Muscle layer of colon (tissue), 2 donors: ENCODE measurements at regions not wholly inside any gene's neighbourhood (a gene's known extent, or its start where the extent isn't known, plus 50 kb on each side); places are given as distances from the start of the nearest gene placed in this dataset.

ENCODE experiments used
- H3K27ac ChIP-seq: one replicate; pipeline ENCODE4 v1.7.0; 2013; ENCODE audit warnings: low read depth, mild to moderate bottlenecking, low read length, moderate library complexity
- H3K27me3 ChIP-seq, 2 donors: one replicate each; pipeline ENCODE4 v1.7.0; 2013; ENCODE audit warnings: low read length in 2 of 2, mild to moderate bottlenecking in 2 of 2; ENCODE audit not compliant: insufficient read depth in 2 of 2, control insufficient read depth in 1 of 2
- H3K36me3 ChIP-seq: one replicate; pipeline ENCODE4 v1.7.0; 2013; ENCODE audit warnings: mild to moderate bottlenecking, low read length; ENCODE audit not compliant: insufficient read depth
- H3K4me1 ChIP-seq: one replicate; pipeline ENCODE4 v1.7.0; 2013; ENCODE audit warnings: mild to moderate bottlenecking, low read length; ENCODE audit not compliant: insufficient read depth
- H3K4me3 ChIP-seq, 2 donors: one replicate each; pipeline ENCODE4 v1.7.0; 2013; ENCODE audit warnings: low read length in 2 of 2, low read depth in 1 of 2, mild to moderate bottlenecking in 1 of 2, moderate library complexity in 1 of 2
- H3K9ac ChIP-seq: one replicate; pipeline ENCODE4 v1.7.0; 2013; ENCODE audit warnings: low read length
- H3K9me3 ChIP-seq: one replicate; pipeline ENCODE4 v1.7.0; 2013; ENCODE audit warnings: mild to moderate bottlenecking, low read length
- donor health status: abdominal sarcoma.
- donor health status: Adenocarcinoma of cecum.

- no peak overlapping the region for H3K27ac ChIP-seq
- H3K4me1 ChIP-seq, result no peaks in the 10 kb centered on the region
- H3K9ac ChIP-seq, result no peak overlapping the region
- H3K4me3 ChIP-seq, result no peak overlapping the region
- no peaks in the 10 kb centered on the region for H3K9me3 ChIP-seq
- H3K36me3 ChIP-seq, result no peaks in the 10 kb centered on the region
- no peaks in the 10 kb centered on the region for H3K27me3 ChIP-seq
Measured at GRCh38 chr3:23004971-23005370, 198.2 kb upstream of the UBE2E2 start.

- Histone ChIP-seq H3K9me3 (no peaks in the 10 kb centered on the region), H3K27me3 (no peaks in the 10 kb centered on the region), H3K4me3 (no peak overlapping the region), H3K36me3 (no peaks in the 10 kb centered on the region), H3K27ac (no peak overlapping the region), H3K9ac (no peak overlapping the region), H3K4me1 (peaks cover 4% of the 10 kb centered on the region)
Measured at GRCh38 chr3:23017801-23018200, 185.3 kb upstream of the UBE2E2 start.

GRCh38 chr3:23019596-23020300, 183.4 kb upstream of the UBE2E2 start:
- H3K9ac ChIP-seq, result no peak overlapping the region
- H3K9me3 ChIP-seq, result no peaks in the 10 kb centered on the region
- no peaks in the 10 kb centered on the region for H3K27me3 ChIP-seq
- peaks cover 4% of the 10 kb centered on the region for H3K4me1 ChIP-seq
- H3K27ac ChIP-seq, result no peak overlapping the region
- no peaks in the 10 kb centered on the region for H3K36me3 ChIP-seq
- no peak overlapping the region for H3K4me3 ChIP-seq

- Histone ChIP-seq H3K27me3 (no peaks in the 10 kb centered on the region), H3K9ac (no peak overlapping the region), H3K9me3 (no peaks in the 10 kb centered on the region), H3K27ac (no peak overlapping the region), H3K4me3 (no peak overlapping the region), H3K4me1 (no peaks in the 10 kb centered on the region), H3K36me3 (no peaks in the 10 kb centered on the region)
Measured at GRCh38 chr3:23028294-23028693, 174.8 kb upstream of the UBE2E2 start.

GRCh38 chr3:23029001-23029400, 174.1 kb upstream of the UBE2E2 start:
- Histone ChIP-seq H3K9ac (no peak overlapping the region), H3K9me3 (no peaks in the 10 kb centered on the region), H3K36me3 (no peaks in the 10 kb centered on the region), H3K4me3 (no peak overlapping the region), H3K27ac (no peak overlapping the region), H3K4me1 (no peaks in the 10 kb centered on the region), H3K27me3 (no peaks in the 10 kb centered on the region)

GRCh38 chr3:23035927-23036640, 167.0 kb upstream of the UBE2E2 start:
- no peak overlapping the region for H3K27ac ChIP-seq
- H3K36me3 ChIP-seq, result no peaks in the 10 kb centered on the region
- no peaks in the 10 kb centered on the region for H3K9me3 ChIP-seq
- no peak overlapping the region for H3K9ac ChIP-seq
- no peaks in the 10 kb centered on the region for H3K4me1 ChIP-seq
- no peaks in the 10 kb centered on the region for H3K27me3 ChIP-seq
- H3K4me3 ChIP-seq, result no peak overlapping the region

GRCh38 chr3:23036728-23037127, 166.4 kb upstream of the UBE2E2 start:
- Histone ChIP-seq H3K36me3 (no peaks in the 10 kb centered on the region), H3K27ac (no peak overlapping the region), H3K4me1 (no peaks in the 10 kb centered on the region), H3K9me3 (no peaks in the 10 kb centered on the region), H3K9ac (no peak overlapping the region), H3K27me3 (no peaks in the 10 kb centered on the region), H3K4me3 (no peak overlapping the region)

GRCh38 chr3:23038471-23038870, 164.7 kb upstream of the UBE2E2 start:
- Histone ChIP-seq H3K27ac (no peak overlapping the region), H3K4me3 (no peak overlapping the region), H3K36me3 (no peaks in the 10 kb centered on the region), H3K9me3 (no peaks in the 10 kb centered on the region), H3K4me1 (no peaks in the 10 kb centered on the region), H3K27me3 (no peaks in the 10 kb centered on the region), H3K9ac (no peak overlapping the region)

- no peak overlapping the region for H3K4me3 ChIP-seq
- H3K9ac ChIP-seq, result no peak overlapping the region
- H3K36me3 ChIP-seq, result no peaks in the 10 kb centered on the region
- no peak overlapping the region for H3K27ac ChIP-seq
- no peaks in the 10 kb centered on the region for H3K9me3 ChIP-seq
- no peaks in the 10 kb centered on the region for H3K4me1 ChIP-seq
- no peaks in the 10 kb centered on the region for H3K27me3 ChIP-seq
Measured at GRCh38 chr3:23041918-23042696, 161.0 kb upstream of the UBE2E2 start.

GRCh38 chr3:23044463-23044862, 158.7 kb upstream of the UBE2E2 start:
- Histone ChIP-seq H3K9me3 (no peaks in the 10 kb centered on the region), H3K4me1 (no peaks in the 10 kb centered on the region), H3K27ac (no peak overlapping the region), H3K27me3 (no peaks in the 10 kb centered on the region), H3K4me3 (no peak overlapping the region), H3K36me3 (no peaks in the 10 kb centered on the region), H3K9ac (no peak overlapping the region)

- no peaks in the 10 kb centered on the region for H3K9me3 ChIP-seq
- H3K9ac ChIP-seq, result no peak overlapping the region
- no peak overlapping the region for H3K4me3 ChIP-seq
- H3K4me1 ChIP-seq, result no peaks in the 10 kb centered on the region
- no peak overlapping the region for H3K27ac ChIP-seq
- no peaks in the 10 kb centered on the region for H3K27me3 ChIP-seq
- no peaks in the 10 kb centered on the region for H3K36me3 ChIP-seq
Measured at GRCh38 chr3:23046536-23046935, 156.6 kb upstream of the UBE2E2 start.
